NOMO-1 treated with DMSO at 0.1 percent for 48 hours (cell line): ENCODE measurements at regions not wholly inside any gene's neighbourhood (a gene's known extent, or its start where the extent isn't known, plus 50 kb on each side); places are given as distances from the start of the nearest gene placed in this dataset.
"Not testable (repeated sequence)": the region's sequence is repeated elsewhere in the genome, so short reads cannot be mapped to it uniquely, and the experiment has no call there.

Source experiments
- DNase-seq: peaks from one replicate; lab custom pipeline; 2025; ENCODE audit not compliant: unreplicated experiment; lab: John Stamatoyannopoulos, UW

DNA sequence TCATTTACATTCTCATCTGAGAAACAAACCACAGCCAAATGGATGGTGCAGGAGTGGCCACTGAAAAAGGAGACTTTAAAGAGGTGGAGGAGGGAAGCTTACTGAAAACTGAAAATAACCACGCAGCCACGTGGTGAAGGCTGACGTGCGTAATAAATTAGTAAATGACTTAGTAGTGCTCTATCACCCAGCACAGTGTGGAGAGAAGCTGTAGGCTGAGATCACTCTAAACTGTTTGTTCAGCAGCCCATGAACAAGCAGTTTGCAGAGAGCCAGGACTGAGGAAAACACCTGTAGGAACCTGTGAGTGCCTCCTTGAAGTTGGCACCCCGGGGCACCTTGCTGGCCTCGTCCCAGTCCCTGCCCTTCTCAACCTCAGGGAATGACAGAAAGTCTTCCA lies 193.0 kb downstream of the TXNL1 start:
- no peak for DNase-seq

- DNase-seq = peak; percentile 50
Measured at GRCh38 chr18:56444201-56444600, 194.2 kb downstream of the TXNL1 start.

DNA sequence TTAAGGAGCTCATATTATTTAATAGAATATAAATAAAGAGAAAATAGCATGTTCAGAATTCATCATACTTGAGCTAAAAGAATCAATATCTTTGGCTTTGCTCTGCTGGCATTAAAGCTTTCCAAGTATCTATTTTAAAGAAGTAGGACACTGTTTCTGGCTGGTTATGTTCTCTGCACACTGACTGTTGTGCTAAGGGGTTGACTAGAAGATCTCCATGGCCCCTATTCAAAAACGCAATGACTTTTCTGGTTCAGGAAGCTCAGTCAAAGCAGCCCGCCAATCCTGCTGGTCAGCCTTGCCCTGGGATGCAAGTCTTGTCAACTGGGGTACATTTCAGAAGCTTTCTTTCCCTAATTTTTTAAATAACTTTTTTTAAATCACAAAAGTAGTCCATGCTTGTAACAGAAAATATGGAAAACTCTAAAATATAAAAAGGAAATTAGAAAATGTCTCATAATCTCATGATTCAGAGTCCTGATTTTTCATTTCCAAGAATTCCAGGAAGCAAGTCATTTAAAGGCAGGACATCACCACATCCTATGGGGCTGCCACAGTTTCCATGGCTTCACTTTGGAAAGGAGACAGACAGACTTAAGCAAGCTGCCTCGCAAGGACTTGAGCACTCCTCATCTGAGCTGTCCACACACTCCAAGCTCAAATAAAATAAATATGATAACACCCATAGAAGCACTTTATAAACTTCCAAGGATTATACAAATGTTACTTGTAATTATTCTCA lies 195.1 kb downstream of the TXNL1 start:
- DNase-seq = no peak

DNA sequence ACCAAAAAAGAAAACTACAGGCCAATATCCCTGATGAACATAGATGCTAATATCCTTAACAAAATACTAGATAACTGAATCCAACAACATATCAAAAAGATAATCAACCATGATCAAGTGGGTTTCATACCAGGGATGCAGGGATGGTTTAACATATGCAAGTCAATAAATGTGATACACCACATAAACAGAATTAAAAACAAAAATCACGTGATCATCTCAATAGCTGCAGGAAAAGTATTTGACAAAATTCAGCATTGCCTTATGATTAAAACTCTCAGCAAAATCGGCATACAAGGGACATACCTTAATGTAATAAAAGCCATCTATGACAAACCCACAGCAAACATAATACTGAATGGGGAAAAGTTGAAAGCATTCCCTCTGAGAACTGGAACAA lies 199.9 kb downstream of the TXNL1 start:
- not testable (repeated sequence) for DNase-seq

GRCh38 chr18:56436651-56437050 lies 201.7 kb downstream of the TXNL1 start:
- DNase-seq = no peak

DNA sequence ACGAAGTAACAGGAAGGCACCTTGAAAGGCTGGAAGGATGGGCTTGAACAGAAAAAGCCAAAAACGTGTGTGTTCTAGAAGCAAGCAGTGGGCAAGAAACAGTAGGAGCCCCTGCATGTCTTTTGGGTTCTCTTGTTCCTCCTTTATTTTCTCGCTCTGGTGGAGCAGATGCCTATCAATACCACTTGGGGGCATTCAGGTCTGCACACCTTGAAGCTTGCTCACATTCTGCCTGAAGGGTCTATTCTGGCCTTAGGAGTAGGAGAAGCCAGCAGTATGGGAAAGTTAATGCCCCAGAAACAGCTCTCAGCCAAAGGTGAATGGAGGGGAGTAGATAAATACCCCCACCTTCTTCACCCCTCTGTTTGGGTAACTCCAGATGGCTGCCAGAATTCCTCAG lies 204.5 kb downstream of the TXNL1 start:
- DNase-seq = no peak

- no peak for DNase-seq
Measured at GRCh38 chr18:56431551-56431950, 206.8 kb downstream of the TXNL1 start.

DNA sequence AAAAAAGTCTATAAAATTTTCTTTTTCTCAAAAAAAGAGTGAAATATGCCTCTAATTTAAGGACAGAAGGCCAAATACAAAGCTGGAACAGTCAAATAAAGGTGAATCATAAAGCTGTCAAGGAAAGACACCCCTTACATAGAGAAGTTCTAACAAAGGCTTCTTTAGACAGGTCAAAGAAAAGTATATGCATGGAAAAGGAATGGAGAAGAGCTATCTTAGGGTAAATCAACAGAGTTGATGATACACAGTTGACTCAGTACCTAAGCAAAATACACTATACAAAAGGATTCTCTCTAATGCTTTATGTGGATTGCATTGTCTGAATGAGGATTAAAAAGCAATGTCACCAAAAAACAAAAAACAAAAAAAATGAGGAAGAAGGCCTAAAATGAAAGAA lies 214.8 kb downstream of the TXNL1 start:
- DNase-seq = no peak

DNA sequence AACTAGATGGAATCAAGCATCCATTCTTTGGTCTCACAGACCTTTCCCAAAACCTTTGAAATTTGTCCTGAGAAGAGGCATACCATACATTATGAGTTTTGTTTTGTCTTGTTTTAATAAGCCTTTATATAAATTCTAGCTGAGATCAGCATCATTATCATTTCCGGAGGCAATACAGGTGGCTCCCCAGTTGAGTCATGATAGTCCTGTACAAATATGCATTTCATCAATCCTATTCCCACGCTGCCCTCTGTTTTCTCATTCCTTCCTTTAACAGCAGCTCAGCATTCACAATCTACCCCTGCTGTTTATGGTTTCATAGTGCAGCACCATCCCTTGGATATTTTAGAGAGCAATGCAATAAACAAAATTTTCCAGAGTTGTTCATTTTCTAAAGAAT lies 216.7 kb downstream of the TXNL1 start:
- no peak for DNase-seq

DNA sequence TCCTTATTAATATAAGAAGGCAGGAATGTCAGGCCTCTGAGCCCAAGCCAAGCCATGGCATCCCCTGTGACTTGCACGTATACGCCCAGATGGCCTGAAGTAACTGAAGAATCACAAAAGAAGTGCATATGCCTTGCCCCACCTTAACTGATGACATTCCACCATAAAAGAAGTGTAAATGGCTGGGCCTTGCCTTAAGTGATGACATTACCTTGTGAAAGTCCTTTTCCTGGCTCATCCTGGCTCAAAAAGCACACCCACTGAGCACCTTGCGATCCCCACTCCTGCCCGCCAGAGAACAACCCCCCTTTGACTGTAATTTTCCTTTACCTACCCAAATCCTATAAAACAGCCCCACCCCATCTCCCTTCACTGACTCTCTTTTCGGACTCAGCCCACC lies 217.5 kb downstream of the TXNL1 start:
- DNase-seq = not testable (repeated sequence)

DNA sequence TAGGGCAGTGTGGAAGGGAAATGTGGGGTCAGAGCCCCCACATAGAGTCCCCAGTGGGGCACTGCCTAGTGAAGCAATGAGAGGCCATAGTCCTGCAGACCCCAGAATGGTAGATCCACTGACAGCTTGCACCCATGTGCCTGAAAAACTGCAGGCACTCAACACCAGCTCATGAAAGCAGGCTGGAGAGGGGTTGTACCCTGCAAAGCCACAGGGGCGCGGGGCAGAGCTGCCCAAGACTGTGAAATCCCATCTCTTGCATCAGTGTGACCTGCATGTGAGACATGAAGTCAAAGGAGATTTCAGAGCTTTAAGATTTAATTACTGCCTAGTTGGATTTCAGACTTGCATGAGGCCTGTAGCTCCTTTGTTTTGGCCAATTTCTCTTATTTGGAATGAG lies 224.0 kb downstream of the TXNL1 start:
- DNase-seq = no peak

DNA sequence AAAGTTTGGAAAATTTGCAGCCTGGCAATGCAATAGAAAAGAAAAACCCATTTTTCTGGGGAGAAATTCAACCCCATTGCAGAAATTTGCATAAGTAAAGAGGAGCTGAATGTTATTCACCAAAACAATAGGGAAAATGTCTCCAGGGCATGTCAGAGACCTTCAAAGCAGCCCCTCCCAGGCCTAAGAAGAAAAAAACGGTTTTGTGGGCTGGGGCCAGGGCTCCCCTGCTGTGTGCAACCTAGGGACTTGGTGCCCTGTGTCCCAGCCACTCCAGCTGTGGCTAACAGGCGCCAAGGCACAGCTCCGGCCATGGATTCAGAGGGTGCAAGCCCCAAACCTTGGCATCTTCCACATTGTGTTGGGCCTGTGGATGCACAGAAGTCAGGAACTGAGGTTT lies 224.5 kb downstream of the TXNL1 start:
- no peak for DNase-seq

GRCh38 chr18:56412951-56413350 lies 225.4 kb downstream of the TXNL1 start:
- DNase-seq = no peak

- no peak for DNase-seq
Measured at GRCh38 chr18:56409736-56410135, 228.7 kb downstream of the TXNL1 start.

- no peak for DNase-seq
Measured at GRCh38 chr18:56407646-56408180, 230.7 kb downstream of the TXNL1 start.

DNA sequence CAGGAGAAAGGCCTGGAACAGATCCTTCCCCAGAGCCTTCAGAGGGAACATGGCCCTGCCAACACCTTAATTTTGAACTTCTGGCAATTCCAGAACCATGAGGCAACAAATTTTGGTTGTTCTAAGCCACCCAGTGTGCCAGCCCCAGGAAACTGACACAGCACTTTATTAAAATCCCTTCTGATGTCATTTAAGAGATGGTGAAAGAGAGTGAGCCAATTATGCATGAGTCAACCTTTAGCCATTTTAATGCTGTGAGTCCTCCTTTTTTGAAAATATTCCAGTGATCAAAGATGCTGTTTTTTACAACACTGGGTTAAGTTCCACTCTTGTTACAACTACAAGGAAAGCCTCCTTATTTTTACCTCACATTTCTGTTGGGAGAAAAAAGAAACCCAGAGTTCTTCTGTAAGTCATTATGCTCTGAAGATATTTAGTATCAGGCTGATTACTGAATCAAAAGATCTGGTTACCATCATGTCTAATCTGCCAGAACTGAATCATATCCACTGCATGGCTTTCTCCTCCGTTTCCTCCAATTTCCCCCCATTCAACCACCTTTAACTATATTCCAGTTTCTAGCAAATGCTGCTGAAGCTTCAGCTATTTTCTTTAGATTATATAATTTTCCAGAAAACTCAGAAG lies 235.4 kb downstream of the TXNL1 start:
- DNase-seq = peak; percentile 56

- no peak for DNase-seq
Measured at GRCh38 chr18:56393870-56394269, 244.5 kb downstream of the TXNL1 start.

DNA sequence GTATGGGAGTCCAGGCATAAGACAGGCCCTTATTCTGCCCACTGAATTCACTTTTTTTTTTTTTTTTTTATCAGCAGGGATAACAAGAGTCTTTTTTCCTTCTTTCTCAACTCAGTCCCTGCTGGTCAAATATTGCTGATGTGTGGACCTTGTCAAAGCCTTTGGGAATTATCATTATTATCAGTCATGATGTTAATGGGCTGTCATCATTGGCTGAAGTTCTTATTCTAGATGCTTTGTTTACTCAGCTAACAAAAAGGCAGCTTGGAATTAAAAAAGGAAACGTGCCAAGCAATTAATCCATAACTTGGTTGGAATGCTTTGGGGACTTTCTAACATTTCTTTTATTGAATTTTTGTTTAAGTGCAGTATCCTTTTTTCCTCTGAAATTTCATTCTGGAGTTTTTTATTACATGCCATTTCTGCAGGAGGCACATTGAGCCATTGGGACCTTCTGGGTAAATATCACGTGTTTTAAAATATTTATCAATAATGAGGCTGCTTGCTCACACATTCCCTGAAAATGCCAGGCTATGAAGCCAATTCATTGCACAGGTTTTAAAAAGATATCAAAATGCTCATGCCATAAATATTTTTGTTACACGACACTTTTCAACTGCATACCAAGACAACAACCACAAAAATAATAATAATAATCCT lies 246.3 kb downstream of the TXNL1 start:
- no peak for DNase-seq

GRCh38 chr18:56390626-56391025 lies 247.8 kb downstream of the TXNL1 start:
- no peak for DNase-seq

GRCh38 chr18:56389190-56389589 lies 249.2 kb downstream of the TXNL1 start:
- no peak for DNase-seq

DNA sequence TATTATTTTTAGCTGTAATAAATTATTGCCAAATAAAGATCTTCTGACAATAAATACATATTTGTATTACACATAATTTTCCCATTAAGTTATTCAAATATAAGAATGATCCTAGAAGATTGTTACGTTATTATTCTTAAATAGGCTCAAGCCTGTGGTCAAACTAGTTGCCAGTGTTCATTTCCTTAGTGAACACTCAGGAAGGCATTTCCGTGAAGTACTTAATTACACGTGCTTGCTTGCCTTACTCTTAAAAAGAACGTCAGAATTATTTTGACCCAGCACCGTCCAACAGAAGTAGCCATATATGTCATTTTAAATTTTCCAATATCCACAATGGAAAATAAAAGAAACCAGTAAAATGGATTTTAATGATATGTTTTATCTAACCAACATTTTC lies 249.8 kb downstream of the TXNL1 start:
- no peak for DNase-seq

- no peak for DNase-seq
Measured at GRCh38 chr18:56386856-56387255, 251.5 kb downstream of the TXNL1 start.
